Spleen (tissue), 7 donors: ENCODE measurements at regions not wholly inside any gene's neighbourhood (a gene's known extent, or its start where the extent isn't known, plus 50 kb on each side); places are given as distances from the start of the nearest gene placed in this dataset.

Source experiments
- POLR2A ChIP-seq, 3 donors: fragments of 450-650 bp; IDR thresholded peaks; one replicate each; pipeline ENCODE4 v1.5.1; 2017; ENCODE audit warnings: antibody characterized with exemption in 3 of 3, mild to moderate bottlenecking in 1 of 3
- POLR2AphosphoS5 ChIP-seq, 3 donors: sonication (generic); formaldehyde crosslinking; IDR thresholded peaks; one replicate each; pipeline ENCODE4 v1.5.1; 2017; ENCODE audit warnings: antibody characterized with exemption in 3 of 3
- TF ChIP-seq, protein P1 (sequence below), 11 experiments: fragments of 200-600 bp in 7 of 11; fragments of 450-650 bp in 4 of 11; sonication (generic) in 4 of 11; IDR thresholded peaks in 8 of 11; conservative IDR thresholded peaks in 3 of 11; 1 replicate in 7 of 11; 2 replicates in 4 of 11; pipeline versions ENCODE4 v1.4.0 to v1.8.0; 2016 to 2021; ENCODE audit warnings: antibody characterized with exemption in 11 of 11, inconsistent platforms in 4 of 11, mild to moderate bottlenecking in 1 of 11
- donor health status: DM: no; HTN: no; CAD: no; lungs with moderate emphysema.
- donor health status: DM: no; HTN: no; CAD: no.
- donor health status: DM: no; HTN: no; CAD: no.

GRCh38 chr7:131859147-131859821 is 302.9 kb upstream of the PODXL start:
- no peak for TF ChIP-seq POLR2A (IDR thresholded peaks at IDR 0.05)
- TF ChIP-seq, protein P1, sequence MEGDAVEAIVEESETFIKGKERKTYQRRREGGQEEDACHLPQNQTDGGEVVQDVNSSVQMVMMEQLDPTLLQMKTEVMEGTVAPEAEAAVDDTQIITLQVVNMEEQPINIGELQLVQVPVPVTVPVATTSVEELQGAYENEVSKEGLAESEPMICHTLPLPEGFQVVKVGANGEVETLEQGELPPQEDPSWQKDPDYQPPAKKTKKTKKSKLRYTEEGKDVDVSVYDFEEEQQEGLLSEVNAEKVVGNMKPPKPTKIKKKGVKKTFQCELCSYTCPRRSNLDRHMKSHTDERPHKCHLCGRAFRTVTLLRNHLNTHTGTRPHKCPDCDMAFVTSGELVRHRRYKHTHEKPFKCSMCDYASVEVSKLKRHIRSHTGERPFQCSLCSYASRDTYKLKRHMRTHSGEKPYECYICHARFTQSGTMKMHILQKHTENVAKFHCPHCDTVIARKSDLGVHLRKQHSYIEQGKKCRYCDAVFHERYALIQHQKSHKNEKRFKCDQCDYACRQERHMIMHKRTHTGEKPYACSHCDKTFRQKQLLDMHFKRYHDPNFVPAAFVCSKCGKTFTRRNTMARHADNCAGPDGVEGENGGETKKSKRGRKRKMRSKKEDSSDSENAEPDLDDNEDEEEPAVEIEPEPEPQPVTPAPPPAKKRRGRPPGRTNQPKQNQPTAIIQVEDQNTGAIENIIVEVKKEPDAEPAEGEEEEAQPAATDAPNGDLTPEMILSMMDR (IDR thresholded peaks at IDR 0.05 in 8 of 11, conservative IDR thresholded peaks at IDR 0.05 in 3 of 11), result peak; percentile 29 to 81 (median 71)
- TF ChIP-seq POLR2AphosphoS5 (IDR thresholded peaks at IDR 0.05), result no peak
